HK-2 (cell line): ENCODE measurements at regions not wholly inside any gene's neighbourhood (a gene's known extent, or its start where the extent isn't known, plus 50 kb on each side); places are given as distances from the start of the nearest gene placed in this dataset.
"Not testable (repeated sequence)": the region's sequence is repeated elsewhere in the genome, so short reads cannot be mapped to it uniquely, and the experiment has no call there.

ENCODE experiments used
- DNase-seq: peaks from one replicate; pipeline ENCODE4 v3.0.0-alpha.2; 2018; ENCODE audit not compliant: unreplicated experiment

DNA sequence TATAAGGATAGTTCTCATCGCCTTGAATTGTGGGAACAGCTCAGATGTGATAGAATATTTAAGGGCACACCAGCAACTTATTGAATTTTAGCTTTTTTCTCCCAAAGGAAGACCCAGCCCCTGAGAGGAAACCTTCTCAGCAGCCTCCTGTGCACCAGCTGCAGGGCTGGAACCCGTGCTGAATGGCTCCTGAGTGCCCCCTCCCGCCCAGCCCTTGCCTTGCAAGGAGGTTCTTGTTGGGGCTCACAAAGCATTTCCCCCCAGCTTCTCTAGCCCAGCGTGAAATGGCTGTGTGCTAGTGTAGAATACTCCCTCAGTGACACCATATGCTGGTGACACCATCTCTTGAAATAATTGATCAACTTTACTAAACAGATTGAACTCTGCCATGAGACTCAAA, 1227.4 kb downstream of the TMEM121 start:
- DNase-seq, result not testable (repeated sequence)

DNA sequence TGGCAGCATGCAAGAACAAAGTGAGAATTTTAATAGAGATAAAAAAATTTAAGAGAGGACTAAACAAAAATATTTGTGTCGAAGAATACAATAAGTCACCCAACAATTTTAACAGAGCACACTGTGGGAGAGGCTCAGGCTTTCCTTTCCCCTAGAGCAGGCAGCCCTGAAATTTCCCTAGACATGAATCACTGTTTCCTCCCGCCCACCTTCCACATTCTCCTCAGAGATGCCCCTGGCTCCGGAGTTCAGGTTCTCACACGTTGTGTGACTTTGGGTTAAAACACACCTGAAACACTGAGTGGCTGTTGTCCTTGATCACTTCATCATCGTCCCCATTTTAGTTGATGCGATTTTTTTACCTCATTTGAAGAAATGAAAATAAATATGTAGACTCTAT, 1231.1 kb downstream of the TMEM121 start:
- DNase-seq, result not testable (repeated sequence)

DNA sequence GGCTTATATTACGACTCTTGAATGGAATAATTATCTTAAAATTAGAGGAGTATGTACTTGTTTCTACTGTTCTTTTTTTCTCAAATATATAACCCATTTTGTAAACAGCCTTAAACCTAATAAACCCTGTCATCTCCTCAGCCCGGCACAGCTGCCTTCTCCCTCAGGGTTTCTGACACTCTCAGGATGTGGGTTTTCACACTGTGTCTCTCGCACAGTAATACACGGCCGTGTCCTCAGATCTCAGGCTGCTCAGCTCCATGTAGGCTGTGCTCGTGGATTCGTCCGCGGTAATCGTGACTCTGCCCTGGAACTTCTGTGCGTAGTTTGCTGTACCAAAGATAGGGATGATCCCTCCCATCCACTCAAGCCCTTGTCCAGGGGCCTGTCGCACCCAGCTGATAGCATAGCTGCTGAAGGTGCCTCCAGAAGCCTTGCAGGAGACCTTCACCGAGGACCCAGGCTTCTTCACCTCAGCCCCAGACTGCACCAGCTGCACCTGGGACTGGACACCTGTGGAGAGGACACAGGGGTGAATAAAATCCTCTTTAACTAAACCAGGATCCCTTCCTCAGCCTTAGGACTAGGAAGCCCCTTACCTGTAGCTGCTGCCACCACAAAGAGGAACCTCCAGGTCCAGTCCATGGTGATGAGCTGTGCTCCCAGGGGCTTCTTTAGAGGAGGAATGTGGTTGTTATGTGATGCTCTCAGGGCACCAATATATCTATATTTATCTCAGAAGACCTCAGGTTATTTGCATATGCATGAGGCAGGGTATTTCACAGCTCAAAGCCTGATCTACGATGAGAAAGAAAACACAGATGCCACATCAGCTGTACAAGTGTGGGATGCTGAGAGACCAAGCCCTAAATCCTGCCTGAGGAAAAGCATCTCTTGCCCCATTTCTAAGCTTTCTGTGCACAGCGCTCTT, 1235.8 kb downstream of the TMEM121 start:
- not testable (repeated sequence) for DNase-seq

DNA sequence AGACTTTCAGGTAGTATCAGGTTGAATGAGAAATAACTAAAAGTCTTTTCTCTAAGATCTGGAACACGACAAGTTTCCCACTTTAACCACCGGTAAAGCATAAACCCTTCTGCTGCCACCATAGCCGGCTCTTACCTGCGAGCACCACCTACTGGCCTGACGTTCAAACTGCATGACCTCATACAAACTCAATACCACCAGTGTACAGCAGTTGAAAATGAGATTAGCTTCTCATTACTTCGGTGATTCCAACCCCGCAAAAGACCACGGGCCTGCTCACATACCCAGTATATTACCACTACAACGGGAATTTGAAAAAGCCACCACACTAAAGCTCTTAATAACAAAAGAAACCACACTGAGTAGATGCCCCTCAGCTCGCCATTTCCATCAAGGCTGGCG, 1238.6 kb downstream of the TMEM121 start:
- not testable (repeated sequence) for DNase-seq

DNA sequence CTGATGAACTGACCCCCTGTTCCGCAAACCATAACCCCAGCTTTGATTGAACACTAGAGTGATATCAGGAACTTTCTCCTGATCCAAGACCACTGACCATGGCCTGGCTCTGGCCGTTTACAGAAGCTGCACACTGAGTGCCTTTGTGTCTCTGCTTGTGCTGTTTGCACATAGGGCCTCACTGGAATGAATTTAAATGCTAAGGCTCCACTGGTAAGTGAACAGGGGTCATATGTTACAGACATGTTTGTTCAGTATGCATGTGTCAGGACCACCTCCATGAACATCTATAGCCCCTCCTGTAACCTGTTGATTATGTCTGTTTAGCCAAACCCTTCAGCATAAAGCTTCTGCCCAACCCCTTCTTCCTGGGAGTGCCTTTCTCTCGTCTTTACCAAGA, 1239.8 kb downstream of the TMEM121 start:
- no peak for DNase-seq

DNA sequence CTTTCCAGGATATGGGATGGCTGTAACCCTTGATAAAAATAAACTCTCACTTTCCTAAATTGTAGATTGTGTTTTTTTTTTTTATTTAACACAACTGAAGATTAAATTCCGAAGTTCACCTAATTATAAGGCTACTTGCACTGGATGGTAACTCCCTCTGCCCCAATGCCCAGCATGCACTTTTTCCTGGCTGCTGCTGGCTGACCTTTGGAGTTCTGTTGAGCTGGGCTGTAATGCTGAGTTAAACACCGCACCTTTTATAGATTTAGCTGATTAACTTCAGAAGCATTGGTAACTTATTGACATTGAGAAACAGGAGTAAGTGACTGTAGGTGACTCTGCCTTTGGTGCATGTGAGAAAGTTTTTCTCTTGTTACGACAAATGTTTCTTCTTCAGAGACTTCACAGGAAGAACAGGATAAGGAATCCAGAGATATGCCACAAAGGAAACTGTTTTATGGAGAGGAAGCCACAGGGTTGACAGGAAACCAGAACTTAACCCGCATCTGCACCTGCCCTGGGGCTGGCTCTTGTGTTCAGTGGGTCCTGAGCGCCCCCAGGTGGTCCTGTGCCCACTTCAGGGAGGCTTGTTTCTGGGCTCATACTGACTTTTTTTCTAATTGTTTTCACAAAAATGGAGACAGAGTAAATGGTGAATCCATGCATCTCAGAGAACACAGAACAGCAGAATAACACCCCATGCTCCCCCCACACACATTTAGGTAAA, 1240.3 kb downstream of the TMEM121 start:
- not testable (repeated sequence) for DNase-seq

DNA sequence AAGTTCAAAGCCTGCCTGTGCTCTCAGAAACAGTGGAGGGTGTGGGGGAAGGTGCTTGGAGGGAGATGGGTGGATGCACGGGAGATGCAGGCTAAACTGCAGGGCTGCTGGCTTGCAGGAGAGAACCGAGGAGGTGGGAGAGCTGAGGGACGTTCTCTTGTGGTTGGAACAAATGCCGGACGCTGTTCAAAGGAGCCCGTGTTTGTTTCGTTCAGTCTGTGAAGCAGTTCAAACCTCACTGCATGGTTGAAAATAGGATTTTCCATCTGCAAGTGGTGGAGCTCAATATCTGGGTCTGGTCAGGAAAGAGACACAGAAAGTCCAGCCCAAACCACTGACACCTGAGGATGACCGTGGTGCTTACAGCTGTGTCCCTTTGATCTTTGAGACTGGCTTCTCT, 1241.8 kb downstream of the TMEM121 start:
- not testable (repeated sequence) for DNase-seq

DNA sequence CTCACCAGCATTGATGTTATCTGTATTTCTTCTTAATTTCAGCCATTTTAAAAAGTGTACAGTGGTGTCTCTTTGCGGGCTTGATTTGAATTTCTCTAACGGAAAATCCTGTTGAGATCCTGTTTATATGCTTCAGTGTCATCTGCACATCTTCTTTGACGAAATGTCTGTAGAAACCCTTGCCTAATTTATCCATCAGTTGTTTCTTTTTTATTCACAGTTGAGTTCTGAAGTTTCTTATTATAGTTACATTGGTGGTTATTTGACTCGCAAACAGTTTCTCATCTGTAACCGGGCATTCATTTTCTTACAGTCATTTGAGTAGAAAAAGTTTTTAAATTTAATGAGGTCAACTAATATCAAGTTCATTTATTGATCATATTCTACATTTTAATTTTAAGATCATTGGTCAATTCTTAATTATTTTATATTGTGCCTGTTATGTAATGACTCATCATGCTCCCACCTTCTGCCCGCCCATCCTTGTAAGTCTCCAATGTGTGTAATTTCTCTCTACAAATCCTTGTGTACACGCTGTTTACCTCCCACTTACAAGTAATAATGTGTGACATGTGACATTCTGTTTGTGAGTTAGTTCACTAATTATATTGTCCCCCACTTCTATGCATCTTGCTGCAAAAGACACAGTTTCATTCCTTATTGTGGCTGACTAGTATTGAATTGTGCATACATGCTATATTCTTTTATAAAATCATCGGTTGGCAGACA, 1242.8 kb downstream of the TMEM121 start:
- not testable (repeated sequence) for DNase-seq

DNA sequence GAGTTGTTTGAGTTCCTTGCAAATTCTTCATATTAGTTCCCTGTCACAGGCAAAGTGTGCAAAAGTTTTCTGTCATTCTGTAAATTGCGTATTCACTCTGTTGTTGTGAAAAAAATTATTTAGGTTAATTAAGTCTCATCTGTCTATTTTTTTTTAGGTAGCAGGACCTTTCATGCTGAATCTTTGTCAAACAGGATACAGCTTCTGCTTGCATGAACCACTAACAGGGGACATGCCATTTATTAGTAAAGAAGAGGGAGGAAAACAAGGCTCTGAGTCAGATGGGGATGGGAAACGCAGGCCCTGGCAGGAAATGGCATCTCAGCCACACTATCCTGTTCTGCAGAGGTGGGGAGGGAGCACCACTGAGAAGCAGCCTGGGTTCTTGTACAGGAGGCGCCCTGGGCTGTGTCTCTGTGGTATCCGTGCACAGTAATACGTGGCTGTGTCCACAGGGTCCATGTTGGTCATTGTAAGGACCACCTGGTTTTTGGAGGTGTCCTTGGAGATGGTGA, 1243.8 kb downstream of the TMEM121 start:
- DNase-seq, result not testable (repeated sequence)

DNA sequence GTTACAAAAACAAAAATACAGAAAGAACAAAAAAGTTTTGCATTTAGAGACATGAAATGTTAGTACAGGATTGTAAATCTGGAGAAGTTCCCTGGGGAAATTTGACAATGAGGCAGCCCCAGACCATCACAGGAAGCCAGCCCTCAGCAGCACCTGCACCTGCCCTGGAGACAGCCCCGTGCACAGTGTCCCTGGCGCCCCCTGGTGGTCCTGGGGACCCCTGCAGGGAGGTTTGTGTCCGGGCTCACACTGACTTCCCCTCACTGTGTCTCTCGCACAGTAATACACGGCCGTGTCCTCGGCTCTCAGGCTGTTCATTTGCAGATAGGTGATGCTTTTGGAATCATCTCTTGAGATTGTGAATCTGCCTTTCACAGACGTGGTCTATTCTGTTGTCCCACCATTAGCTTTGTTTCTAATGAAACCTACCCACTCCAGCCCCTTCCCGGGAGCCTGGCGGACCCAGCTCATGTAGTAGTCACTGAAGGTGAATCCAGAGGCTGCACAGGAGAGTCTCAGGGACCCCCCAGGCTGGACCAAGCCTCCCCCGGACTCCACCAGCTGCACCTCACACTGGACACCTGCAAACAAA, 1248.6 kb downstream of the TMEM121 start:
- peak; percentile 25 for DNase-seq

DNA sequence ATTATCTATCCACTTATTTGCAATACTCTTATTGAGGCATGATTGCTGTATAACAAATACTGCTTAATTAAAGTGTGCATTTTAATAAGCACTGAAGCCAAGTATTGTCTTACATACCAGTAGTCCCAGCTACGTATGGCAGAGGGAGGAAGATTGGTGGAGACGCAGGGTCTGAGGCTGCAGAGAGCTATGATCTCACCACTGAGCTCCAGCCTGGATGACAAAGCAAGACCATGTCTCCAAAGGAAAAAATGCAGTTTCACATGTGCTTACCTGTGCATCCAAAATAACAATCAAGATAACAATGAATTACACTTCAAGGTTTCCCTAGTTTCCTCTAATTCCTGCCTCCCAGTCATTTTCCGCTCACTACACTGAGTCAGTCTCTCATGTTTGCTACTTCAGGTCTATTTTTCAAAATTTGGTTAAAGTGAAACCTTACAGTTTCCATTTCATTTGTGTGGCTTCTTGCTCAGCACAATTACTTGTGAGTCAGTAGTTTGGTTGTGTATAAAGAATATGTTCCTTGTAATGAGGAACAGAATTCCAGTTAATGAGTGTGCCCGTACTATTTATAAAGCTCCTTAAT, 1250.1 kb downstream of the TMEM121 start:
- no peak for DNase-seq

DNA sequence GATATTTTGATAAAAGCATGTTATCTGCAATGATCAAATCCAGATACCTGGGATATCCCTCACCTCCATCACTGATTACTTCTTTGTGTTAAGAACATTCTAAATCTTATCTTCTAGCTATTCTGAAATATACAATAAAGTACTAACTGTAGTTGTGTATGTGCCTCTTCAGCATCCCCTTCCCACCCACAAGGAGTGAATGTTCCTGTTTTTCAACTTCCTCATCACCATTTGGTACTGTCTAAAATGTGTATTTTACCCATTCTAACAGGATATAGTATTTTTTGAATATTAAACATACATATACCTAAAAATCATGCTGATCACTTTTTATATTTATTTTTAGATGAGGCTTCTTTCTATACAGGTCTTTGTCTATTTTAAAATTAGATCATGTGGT, 1252.6 kb downstream of the TMEM121 start:
- DNase-seq, result no peak

DNA sequence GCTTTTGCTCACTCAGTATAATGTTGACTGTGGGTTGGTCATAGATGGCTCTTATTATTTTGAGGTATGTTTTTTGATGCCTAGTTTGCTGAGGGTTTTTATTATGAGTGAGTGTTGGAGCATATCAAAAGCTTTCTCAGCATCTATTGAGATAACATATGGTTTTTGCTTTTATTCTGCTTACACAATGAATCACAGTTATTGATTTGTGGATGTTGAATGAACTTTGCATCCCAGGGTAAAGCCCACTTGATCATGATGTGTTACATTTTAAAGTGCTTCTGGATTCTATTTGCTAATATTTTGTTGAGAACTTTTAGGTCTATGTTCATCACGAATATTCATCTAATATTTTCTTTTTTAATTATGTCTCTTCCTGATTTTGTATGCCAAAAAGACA, 1260.3 kb downstream of the TMEM121 start:
- no peak for DNase-seq

DNA sequence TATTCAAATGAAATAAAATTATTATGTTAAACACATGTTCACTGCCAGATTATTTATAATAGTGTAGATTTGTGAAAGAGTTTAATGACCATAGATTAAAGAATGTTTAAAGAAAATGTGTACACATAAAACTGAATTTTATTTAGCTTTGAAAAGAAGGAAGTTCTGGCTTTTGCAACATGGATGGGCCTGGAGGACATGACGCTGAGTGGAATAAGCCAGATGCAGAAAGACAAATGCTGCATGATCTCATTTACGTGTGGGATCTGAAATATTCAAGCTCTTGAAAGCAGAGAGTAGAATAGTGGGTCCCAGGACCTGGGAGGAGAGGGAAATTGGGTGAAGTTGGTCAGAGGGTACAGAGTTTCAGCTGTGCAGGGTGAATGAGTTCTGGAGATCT, 1261.2 kb downstream of the TMEM121 start:
- no peak for DNase-seq

DNA sequence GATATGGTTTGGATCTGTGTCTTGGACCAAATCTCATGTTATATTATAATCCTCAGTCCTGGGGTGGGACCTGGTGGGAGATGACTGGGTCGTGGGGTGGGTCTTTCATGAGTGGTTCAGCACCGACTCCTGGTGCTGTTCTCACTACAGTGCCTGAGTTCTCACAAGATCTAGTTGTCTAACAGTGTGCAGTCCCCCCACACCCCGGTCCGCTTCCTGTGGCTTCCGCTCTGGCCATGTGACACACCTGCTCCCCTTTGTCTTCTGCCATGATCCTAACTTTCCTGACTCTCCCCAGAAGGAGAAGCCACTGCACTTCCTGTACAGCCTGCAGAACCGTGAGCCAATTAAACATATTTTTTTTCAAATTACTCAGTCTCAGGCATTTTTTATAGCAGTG, 1262.2 kb downstream of the TMEM121 start:
- no peak for DNase-seq

DNA sequence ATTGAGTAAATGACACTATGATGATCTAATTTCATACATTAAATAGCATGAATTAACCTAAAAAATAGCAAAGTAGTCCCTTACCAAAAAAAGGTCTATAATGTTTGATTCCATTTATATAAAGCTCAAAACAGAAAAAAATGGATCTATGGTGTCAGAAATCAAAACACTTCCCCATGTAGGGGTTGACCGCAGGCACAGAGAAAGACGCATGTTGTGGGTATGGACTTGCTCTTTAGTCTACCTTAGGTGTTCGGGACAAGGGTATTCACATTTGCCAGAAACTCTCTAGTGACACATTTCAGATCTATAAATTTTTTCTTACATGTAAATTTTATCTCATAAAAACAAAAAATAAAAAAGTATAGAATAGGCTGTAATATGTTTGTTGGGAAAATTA, 1262.9 kb downstream of the TMEM121 start:
- DNase-seq, result no peak

DNA sequence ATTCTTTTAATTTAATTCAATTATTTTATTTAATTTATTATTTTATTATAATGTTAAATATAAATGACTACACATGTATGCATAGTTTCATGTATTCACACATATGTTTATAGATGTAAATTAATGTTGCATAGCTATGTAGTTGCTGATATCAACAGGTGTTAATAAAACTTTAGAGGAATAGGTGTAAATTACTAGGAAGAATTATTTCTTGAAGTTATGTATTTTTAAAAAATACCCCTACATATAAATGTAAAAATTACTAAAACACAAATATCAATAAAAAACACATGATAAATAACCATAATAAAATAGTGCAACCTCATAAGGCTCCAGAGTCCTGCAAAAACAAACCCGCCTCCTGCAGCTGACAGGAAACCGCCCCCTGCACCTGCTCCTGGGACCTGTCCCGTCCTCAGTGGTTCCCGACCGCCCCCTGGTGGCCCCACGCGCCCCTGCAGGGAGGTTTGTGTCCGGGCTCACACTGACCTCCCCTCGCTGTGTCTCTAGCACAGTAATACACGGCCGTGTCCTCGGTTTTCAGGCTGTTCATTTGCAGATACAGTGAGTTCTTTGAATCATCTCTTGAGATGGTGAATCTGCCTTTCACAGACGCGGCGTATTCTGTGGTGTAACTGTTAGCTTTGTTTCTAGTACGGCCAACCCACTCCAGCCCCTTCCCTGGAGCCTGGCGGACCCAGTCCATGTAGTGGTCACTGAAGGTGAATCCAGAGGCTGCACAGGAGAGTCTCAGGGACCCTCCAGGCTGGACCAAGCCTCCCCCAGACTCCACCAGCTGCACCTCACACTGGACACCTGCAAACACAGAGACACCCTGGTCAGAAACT, 1264.0 kb downstream of the TMEM121 start:
- peak; percentile 65 for DNase-seq

DNA sequence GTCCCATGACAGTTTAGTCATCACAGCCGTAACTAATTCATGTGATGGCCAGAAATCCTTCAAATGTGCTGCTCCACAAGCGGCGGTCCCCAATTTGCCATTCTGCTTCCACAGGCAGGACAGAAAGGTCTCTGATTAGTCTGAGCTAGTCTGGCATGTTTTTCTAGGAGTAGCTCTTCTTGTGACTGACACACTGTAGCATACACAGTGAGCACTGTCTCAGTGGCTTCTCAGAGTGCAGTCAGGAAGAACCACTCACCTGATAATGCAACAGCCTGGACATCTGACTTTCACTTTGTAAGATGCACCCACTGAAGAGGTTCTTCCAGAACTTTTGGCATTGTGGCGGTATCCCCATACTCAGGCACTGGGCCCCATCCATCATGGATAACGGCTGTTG, 1266.2 kb downstream of the TMEM121 start:
- no peak for DNase-seq

DNA sequence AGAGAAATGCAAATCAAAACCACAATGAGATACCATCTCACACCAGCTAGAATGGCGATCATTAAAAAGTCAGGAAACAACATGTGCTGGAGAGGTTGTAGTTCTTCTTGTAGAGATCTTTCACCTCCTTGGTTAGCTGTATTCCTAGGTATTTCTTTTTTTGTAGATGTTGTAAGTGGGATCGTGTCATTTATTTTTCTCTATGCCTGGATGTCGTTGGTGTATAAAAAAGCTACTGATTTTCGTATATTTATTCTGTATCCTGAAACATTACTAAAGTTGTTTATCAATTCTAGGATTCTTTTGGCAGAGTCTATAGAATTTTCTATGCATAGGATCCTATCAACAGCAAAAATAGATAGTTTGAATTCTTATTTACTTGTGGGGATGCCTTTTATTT, 1271.8 kb downstream of the TMEM121 start:
- not testable (repeated sequence) for DNase-seq
